ENCODE measurements at regions not wholly inside any gene's neighbourhood (a gene's known extent, or its start where the extent isn't known, plus 50 kb on each side); places are given as distances from the start of the nearest gene placed in this dataset.

GRCh38 chr5:124160265-124160664 is 586.2 kb downstream of the ZNF608 start:
- Histone ChIP-seq H2AFZ (ENCODE audit: insufficient read depth, low read depth, low read length, poor library complexity, severe bottlenecking) (peak overlapping the region; percentile 9), H3K79me2 (ENCODE audit: control insufficient read depth, insufficient read depth, low read length) (no peaks in the 10 kb centered on the region), H3K4me3 (ENCODE audit: control extremely low read depth in 1 of 5, extremely low read depth in 1 of 5, insufficient read depth in 1 of 5, low read depth in 2 of 5, low read length in 4 of 5) (no peak overlapping the region), H3K36me3 (replicated peaks in 1 of 2; ENCODE audit: control extremely low read depth in 1 of 2, control insufficient read depth in 1 of 2, extremely low read depth in 1 of 2, insufficient read depth in 2 of 2, low read length in 1 of 2) (no peaks in the 10 kb centered on the region), H3K27ac (ENCODE audit: low read length in 2 of 2) (no peak overlapping the region), H3K4me1 (ENCODE audit: control insufficient read depth in 2 of 2, insufficient read depth in 2 of 2, low read length in 2 of 2) (peaks cover 41 to 45% of the 10 kb centered on the region in 2 donors), H3K4me2 (replicated peaks; ENCODE audit: low read depth, low read length, poor library complexity, severe bottlenecking) (peak overlapping the region; percentile 36), H3K27me3 (replicated peaks in 1 of 4; ENCODE audit: control extremely low read depth in 1 of 4, control insufficient read depth in 3 of 4, insufficient read depth in 4 of 4, low read length in 3 of 4) (no peaks in the 10 kb centered on the region), H3K9me3 (ENCODE audit: control extremely low read depth in 1 of 3, control insufficient read depth in 2 of 3, insufficient read depth in 1 of 3, low read length in 2 of 3) (peaks cover 1 to 4% (median 4%) of the 10 kb centered on the region in 3 donors), H4K20me1 (ENCODE audit: control insufficient read depth, insufficient read depth, low read length, poor library complexity, severe bottlenecking) (no peaks in the 10 kb centered on the region), H3K9ac (ENCODE audit: low read length) (no peak overlapping the region)
- peak; percentile 22 for DNase-seq
- Mint-ChIP-seq H3K27ac (peak overlapping the region; percentile 29), H3K4me1 (peaks cover 58% of the 10 kb centered on the region), H3K4me3 (no peak overlapping the region), H3K9me3 (ENCODE audit: insufficient read depth) (peaks cover 2% of the 10 kb centered on the region), H3K27me3 (no peaks in the 10 kb centered on the region)
- no peak for ATAC-seq (ENCODE audit: low read depth)
- WGBS (ENCODE audit: insufficient coverage): no CpG with 5 or more reads among the region's 2 CpGs
- no peak for TF ChIP-seq EZH2 (IDR thresholded peaks at IDR 0.05; ENCODE audit: borderline replicate concordance, insufficient read depth, low read depth, low read length, poor library complexity, severe bottlenecking)
- TF ChIP-seq, protein P1, sequence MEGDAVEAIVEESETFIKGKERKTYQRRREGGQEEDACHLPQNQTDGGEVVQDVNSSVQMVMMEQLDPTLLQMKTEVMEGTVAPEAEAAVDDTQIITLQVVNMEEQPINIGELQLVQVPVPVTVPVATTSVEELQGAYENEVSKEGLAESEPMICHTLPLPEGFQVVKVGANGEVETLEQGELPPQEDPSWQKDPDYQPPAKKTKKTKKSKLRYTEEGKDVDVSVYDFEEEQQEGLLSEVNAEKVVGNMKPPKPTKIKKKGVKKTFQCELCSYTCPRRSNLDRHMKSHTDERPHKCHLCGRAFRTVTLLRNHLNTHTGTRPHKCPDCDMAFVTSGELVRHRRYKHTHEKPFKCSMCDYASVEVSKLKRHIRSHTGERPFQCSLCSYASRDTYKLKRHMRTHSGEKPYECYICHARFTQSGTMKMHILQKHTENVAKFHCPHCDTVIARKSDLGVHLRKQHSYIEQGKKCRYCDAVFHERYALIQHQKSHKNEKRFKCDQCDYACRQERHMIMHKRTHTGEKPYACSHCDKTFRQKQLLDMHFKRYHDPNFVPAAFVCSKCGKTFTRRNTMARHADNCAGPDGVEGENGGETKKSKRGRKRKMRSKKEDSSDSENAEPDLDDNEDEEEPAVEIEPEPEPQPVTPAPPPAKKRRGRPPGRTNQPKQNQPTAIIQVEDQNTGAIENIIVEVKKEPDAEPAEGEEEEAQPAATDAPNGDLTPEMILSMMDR (IDR thresholded peaks at IDR 0.05): no peak
- POLR2A ChIA-PET: no interaction called here
- intact Hi-C loops (cut with micrococcal nuclease): loop anchor here (5.0 kb wide), 1 partner anchor 128 kb away; no protein-coding TSS in a partner anchor
- CTCF ChIA-PET: no interaction called here

GRCh38 chr5:124157320-124157719 is 589.1 kb downstream of the ZNF608 start:
- intact Hi-C loops (cut with micrococcal nuclease): loop anchor here (5.0 kb wide), 1 partner anchor 100 kb away; no protein-coding TSS in a partner anchor
- ATAC-seq (ENCODE audit: low read depth): peak; percentile 49
- peak; percentile 64 for DNase-seq

More at GRCh38 chr5:124157320-124157719, 589.1 kb downstream of the ZNF608 start:
- H3K4me3 ChIP-seq (ENCODE audit: control extremely low read depth in 1 of 5, extremely low read depth in 1 of 5, insufficient read depth in 1 of 5, low read depth in 2 of 5, low read length in 4 of 5): peak overlapping the region; percentile 9 to 53 (median 41)
- H3K4me2 ChIP-seq (replicated peaks; ENCODE audit: low read depth, low read length, poor library complexity, severe bottlenecking): peak overlapping the region; percentile 68
- no peaks in the 10 kb centered on the region for H4K20me1 ChIP-seq (ENCODE audit: control insufficient read depth, insufficient read depth, low read length, poor library complexity, severe bottlenecking)
- Mint-ChIP-seq H3K4me3 (peak overlapping the region; percentile 90), H3K27me3 (no peaks in the 10 kb centered on the region), H3K27ac (peak overlapping the region; percentile 91), H3K9me3 (ENCODE audit: insufficient read depth) (peaks cover 5% of the 10 kb centered on the region), H3K4me1 (peaks cover 48% of the 10 kb centered on the region)
- no peaks in the 10 kb centered on the region for H3K79me2 ChIP-seq (ENCODE audit: control insufficient read depth, insufficient read depth, low read length)
- H3K27ac ChIP-seq (ENCODE audit: low read length in 2 of 2): peak overlapping the region; percentile 42 to 75
- no CpG with 5 or more reads among the region's 2 CpGs for WGBS (ENCODE audit: insufficient coverage)
- ChIA-PET POLR2A (no interaction called here), CTCF (no interaction called here)
- H3K4me1 ChIP-seq (ENCODE audit: control insufficient read depth in 2 of 2, insufficient read depth in 2 of 2, low read length in 2 of 2): peaks cover 32 to 36% of the 10 kb centered on the region in 2 donors
- no peak for TF ChIP-seq EZH2 (IDR thresholded peaks at IDR 0.05; ENCODE audit: borderline replicate concordance, insufficient read depth, low read depth, low read length, poor library complexity, severe bottlenecking)
- TF ChIP-seq, protein P1 (IDR thresholded peaks at IDR 0.05): no peak
- no peaks in the 10 kb centered on the region for H3K36me3 ChIP-seq (replicated peaks in 1 of 2; ENCODE audit: control extremely low read depth in 1 of 2, control insufficient read depth in 1 of 2, extremely low read depth in 1 of 2, insufficient read depth in 2 of 2, low read length in 1 of 2)
- no peaks in the 10 kb centered on the region for H3K27me3 ChIP-seq (replicated peaks in 1 of 4; ENCODE audit: control extremely low read depth in 1 of 4, control insufficient read depth in 3 of 4, insufficient read depth in 4 of 4, low read length in 3 of 4)
- H2AFZ ChIP-seq (ENCODE audit: insufficient read depth, low read depth, low read length, poor library complexity, severe bottlenecking): peak overlapping the region; percentile 61
- peak overlapping the region; percentile 55 for H3K9ac ChIP-seq (ENCODE audit: low read length)
- H3K9me3 ChIP-seq (ENCODE audit: control extremely low read depth in 1 of 3, control insufficient read depth in 2 of 3, insufficient read depth in 1 of 3, low read length in 2 of 3): peaks cover 4 to 23% (median 7%) of the 10 kb centered on the region in 3 donors
